Natural killer cell (primary cell): ENCODE measurements at regions not wholly inside any gene's neighbourhood (a gene's known extent, or its start where the extent isn't known, plus 50 kb on each side); places are given as distances from the start of the nearest gene placed in this dataset.

ENCODE experiments used
- ATAC-seq, 3 donors: fragments of 150-1000 bp in 2 of 3; fragments of 200-7000 bp in 1 of 3; cut with Tn5 transposase; 1 replicate in 1 of 3; 2 replicates in 2 of 3; pipeline ENCODE4 v1.10.0; 2021; ENCODE audit warnings: mild to moderate bottlenecking in 2 of 3, moderate library complexity in 2 of 3
- DNase-seq, 2 donors: peaks; one replicate each; pipeline versions ENCODE4 v3.0.0 to v3.0.0-alpha.2; 2013 to 2021; ENCODE audit warnings: mixed read lengths in 1 of 2
- H3K27ac ChIP-seq: one replicate; pipeline ENCODE4 v1.5.1; 2013; ENCODE audit warnings: mild to moderate bottlenecking, low read length
- H3K27me3 ChIP-seq: one replicate; pipeline ENCODE4 v1.6.1; 2013; ENCODE audit warnings: low read length; ENCODE audit not compliant: control insufficient read depth, insufficient read depth
- H3K36me3 ChIP-seq: one replicate; pipeline ENCODE4 v1.6.1; 2013; ENCODE audit warnings: low read length; ENCODE audit not compliant: control insufficient read depth, insufficient read depth
- H3K4me1 ChIP-seq: one replicate; pipeline ENCODE4 v1.6.1; 2013; ENCODE audit warnings: low read length; ENCODE audit not compliant: control insufficient read depth, insufficient read depth
- H3K4me3 ChIP-seq: one replicate; pipeline ENCODE4 v1.5.1; 2013; ENCODE audit warnings: low read length
- H3K9me3 ChIP-seq: one replicate; pipeline ENCODE4 v1.6.1; 2013; ENCODE audit warnings: low read length; ENCODE audit not compliant: control insufficient read depth, insufficient read depth
- H3K27ac Mint-ChIP-seq, 2 donors: one replicate each; pipeline ENCODE4 v1.8.0; 2022; ENCODE audit warnings: mild to moderate bottlenecking in 2 of 2, mixed read lengths in 2 of 2, moderate library complexity in 1 of 2
- H3K27me3 Mint-ChIP-seq, 2 donors: one replicate each; pipeline ENCODE4 v1.8.0; 2022; ENCODE audit warnings: low read depth in 2 of 2, mixed read lengths in 2 of 2
- H3K36me3 Mint-ChIP-seq: one replicate; pipeline ENCODE4 v1.8.0; 2022; ENCODE audit warnings: mixed read lengths
- H3K4me1 Mint-ChIP-seq, 2 donors: one replicate each; pipeline ENCODE4 v1.8.0; 2022; ENCODE audit warnings: mixed read lengths in 2 of 2
- H3K4me3 Mint-ChIP-seq: one replicate; pipeline ENCODE4 v1.8.0; 2022; ENCODE audit warnings: mild to moderate bottlenecking, moderate library complexity, mixed read lengths
- H3K9me3 Mint-ChIP-seq, 2 donors: one replicate each; pipeline ENCODE4 v1.8.0; 2022; ENCODE audit warnings: mixed read lengths in 2 of 2
- WGBS: methylation state at CpG from one replicate; pipeline ENCODE4 v1.1.7; 2013; ENCODE audit warnings: missing lambda C conversion rate; ENCODE audit not compliant: insufficient coverage; 5-methylcytosine and 5-hydroxymethylcytosine counted together
- intact Hi-C: fragments of 100-400 bp; cut with micrococcal nuclease; formaldehyde crosslinking; loops from one replicate; pipeline ENCODE4 v1.14.2; 2022
- TF ChIP-seq, protein P1 (sequence below): fragments of 200-600 bp; IDR thresholded peaks from one replicate; pipeline ENCODE4 v1.8.0; 2022; ENCODE audit warnings: antibody characterized with exemption

DNA sequence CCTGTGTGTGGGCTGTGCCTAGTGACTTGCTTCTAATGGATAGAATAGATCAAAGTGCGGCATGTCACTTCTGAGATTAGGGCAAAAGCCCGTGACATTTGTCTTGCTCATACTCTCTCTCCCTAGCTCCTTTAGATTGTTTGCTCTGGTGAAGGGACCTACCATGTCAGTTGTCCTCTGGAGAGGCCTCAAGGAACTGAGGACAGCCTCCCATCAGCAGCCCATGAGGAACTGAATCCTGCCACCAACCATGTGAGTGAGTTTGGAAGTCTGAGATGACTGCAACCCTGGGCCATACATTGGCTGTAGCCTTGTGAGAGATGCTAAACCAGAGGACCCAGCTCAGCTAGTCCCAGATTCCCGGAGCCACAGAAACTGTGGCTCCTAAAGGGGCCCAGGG lies 101.6 kb upstream of the ESRRB start:
- DNase-seq (no peak), ATAC-seq (no peak)
- H3K36me3 ChIP-seq = no peaks in the 10 kb centered on the region
- Mint-ChIP-seq H3K9me3 (no peaks in the 10 kb centered on the region), H3K36me3 (no peaks in the 10 kb centered on the region), H3K27me3 (peaks cover 2 to 8% of the 10 kb centered on the region in 2 donors), H3K27ac (no peak overlapping the region), H3K4me1 (no peaks in the 10 kb centered on the region), H3K4me3 (no peak overlapping the region)
- no peak overlapping the region for H3K4me3 ChIP-seq
- no peaks in the 10 kb centered on the region for H3K4me1 ChIP-seq
- intact Hi-C loops = no loop called here
- TF ChIP-seq, protein P1, sequence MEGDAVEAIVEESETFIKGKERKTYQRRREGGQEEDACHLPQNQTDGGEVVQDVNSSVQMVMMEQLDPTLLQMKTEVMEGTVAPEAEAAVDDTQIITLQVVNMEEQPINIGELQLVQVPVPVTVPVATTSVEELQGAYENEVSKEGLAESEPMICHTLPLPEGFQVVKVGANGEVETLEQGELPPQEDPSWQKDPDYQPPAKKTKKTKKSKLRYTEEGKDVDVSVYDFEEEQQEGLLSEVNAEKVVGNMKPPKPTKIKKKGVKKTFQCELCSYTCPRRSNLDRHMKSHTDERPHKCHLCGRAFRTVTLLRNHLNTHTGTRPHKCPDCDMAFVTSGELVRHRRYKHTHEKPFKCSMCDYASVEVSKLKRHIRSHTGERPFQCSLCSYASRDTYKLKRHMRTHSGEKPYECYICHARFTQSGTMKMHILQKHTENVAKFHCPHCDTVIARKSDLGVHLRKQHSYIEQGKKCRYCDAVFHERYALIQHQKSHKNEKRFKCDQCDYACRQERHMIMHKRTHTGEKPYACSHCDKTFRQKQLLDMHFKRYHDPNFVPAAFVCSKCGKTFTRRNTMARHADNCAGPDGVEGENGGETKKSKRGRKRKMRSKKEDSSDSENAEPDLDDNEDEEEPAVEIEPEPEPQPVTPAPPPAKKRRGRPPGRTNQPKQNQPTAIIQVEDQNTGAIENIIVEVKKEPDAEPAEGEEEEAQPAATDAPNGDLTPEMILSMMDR = no peak
- no peak overlapping the region for H3K27ac ChIP-seq
- no peaks in the 10 kb centered on the region for H3K27me3 ChIP-seq
- 88% methylated on average over 3 of the region's 3 CpGs for WGBS
- no peaks in the 10 kb centered on the region for H3K9me3 ChIP-seq

DNA sequence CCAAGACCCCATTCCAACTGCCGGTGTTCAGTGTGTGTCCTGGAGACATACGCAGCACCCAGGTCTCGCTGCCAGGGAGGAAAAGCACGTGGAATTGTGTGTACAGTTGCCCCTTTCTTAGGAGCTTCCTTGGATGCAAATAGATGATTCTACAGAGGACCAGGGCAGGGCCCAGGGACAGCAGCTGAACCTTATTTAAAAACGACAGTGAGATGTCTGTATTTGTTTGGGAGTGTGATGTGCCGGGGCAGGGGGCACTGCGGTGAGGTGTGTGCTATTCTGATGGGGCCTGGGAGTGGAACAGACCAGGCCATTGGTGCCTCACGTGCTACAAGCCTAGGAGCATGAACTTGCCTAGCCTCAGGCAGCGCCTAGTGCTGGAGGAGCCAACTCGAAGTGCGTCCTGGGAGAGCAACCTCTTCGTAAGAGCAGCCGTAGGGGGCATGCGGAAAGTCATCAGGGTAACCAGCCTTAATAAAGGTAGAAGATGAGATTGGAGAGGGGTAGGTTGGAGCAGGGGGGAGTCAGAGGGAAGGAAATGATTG lies 98.3 kb upstream of the ESRRB start:
- H3K27me3 ChIP-seq = no peaks in the 10 kb centered on the region
- H3K4me1 Mint-ChIP-seq = no peaks in the 10 kb centered on the region

GRCh38 chr14:76280221-76280620 lies 95.7 kb upstream of the ESRRB start:
- intact Hi-C loops = no loop called here
- Histone ChIP-seq H3K4me1 (no peaks in the 10 kb centered on the region), H3K36me3 (no peaks in the 10 kb centered on the region), H3K27me3 (no peaks in the 10 kb centered on the region), H3K9me3 (no peaks in the 10 kb centered on the region), H3K27ac (no peak overlapping the region), H3K4me3 (no peak overlapping the region)
- Mint-ChIP-seq H3K4me3 (no peak overlapping the region), H3K27me3 (peaks cover 14 to 38% of the 10 kb centered on the region in 2 donors), H3K36me3 (no peaks in the 10 kb centered on the region), H3K4me1 (no peaks in the 10 kb centered on the region), H3K27ac (no peak overlapping the region), H3K9me3 (no peaks in the 10 kb centered on the region)
- WGBS = 50% methylated on average over 1 of the region's 3 CpGs
- TF ChIP-seq, protein P1 = no peak
- ATAC-seq (no peak), DNase-seq (no peak)

More for the DNA sequence above, 98.3 kb upstream of the ESRRB start:
- Mint-ChIP-seq H3K27me3 (peaks cover 3 to 27% of the 10 kb centered on the region in 2 donors), H3K27ac (no peak overlapping the region), H3K4me3 (no peak overlapping the region), H3K9me3 (no peaks in the 10 kb centered on the region), H3K36me3 (no peaks in the 10 kb centered on the region)
- ATAC-seq (no peak), DNase-seq (no peak)
- intact Hi-C loops = no loop called here
- Histone ChIP-seq H3K4me3 (no peak overlapping the region), H3K9me3 (no peaks in the 10 kb centered on the region), H3K27ac (no peak overlapping the region), H3K36me3 (no peaks in the 10 kb centered on the region), H3K4me1 (no peaks in the 10 kb centered on the region)
- WGBS = 83% methylated on average over 14 of the region's 14 CpGs
- TF ChIP-seq, protein P1 = no peak

DNA sequence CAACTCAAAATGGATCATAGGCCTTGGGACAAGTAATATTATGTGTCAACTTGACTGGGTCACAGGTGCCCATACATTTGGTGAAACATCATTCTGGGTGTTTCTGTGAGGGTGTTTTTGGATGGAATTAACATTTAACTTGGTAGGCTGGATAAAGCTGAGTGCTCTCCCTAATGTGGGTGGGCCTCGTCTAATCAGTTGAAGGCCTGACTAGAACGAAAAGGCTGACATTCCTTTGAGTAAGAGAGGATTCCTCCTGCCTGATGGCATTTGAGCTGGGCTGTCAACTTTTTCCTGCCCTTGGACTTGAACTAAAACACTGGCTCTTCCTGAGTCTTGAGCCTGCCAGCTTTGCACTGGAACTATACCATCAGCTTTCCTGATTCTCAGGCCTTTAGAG lies 93.4 kb upstream of the ESRRB start:
- TF ChIP-seq, protein P1 = no peak
- Mint-ChIP-seq H3K4me3 (no peak overlapping the region), H3K27ac (no peak overlapping the region), H3K9me3 (no peaks in the 10 kb centered on the region), H3K4me1 (no peaks in the 10 kb centered on the region), H3K36me3 (no peaks in the 10 kb centered on the region), H3K27me3 (peaks cover 15 to 44% of the 10 kb centered on the region in 2 donors)
- H3K27me3 ChIP-seq = no peaks in the 10 kb centered on the region
- H3K9me3 ChIP-seq = no peaks in the 10 kb centered on the region
- intact Hi-C loops = no loop called here
- no peaks in the 10 kb centered on the region for H3K4me1 ChIP-seq
- no peak overlapping the region for H3K27ac ChIP-seq
- DNase-seq (no peak), ATAC-seq (no peak)
- WGBS = 68% methylated on average over 2 of the region's 2 CpGs
- H3K4me3 ChIP-seq = no peak overlapping the region
- no peaks in the 10 kb centered on the region for H3K36me3 ChIP-seq
